ENCODE measurements at regions not wholly inside any gene's neighbourhood (a gene's known extent, or its start where the extent isn't known, plus 50 kb on each side); places are given as distances from the start of the nearest gene placed in this dataset.
"Not testable (repeated sequence)": the region's sequence is repeated elsewhere in the genome, so short reads cannot be mapped to it uniquely, and the experiment has no call there.

GRCh38 chr5:34096033-34096432, 53.0 kb upstream of the C1QTNF3 start:
- TF ChIP-seq, protein P1, sequence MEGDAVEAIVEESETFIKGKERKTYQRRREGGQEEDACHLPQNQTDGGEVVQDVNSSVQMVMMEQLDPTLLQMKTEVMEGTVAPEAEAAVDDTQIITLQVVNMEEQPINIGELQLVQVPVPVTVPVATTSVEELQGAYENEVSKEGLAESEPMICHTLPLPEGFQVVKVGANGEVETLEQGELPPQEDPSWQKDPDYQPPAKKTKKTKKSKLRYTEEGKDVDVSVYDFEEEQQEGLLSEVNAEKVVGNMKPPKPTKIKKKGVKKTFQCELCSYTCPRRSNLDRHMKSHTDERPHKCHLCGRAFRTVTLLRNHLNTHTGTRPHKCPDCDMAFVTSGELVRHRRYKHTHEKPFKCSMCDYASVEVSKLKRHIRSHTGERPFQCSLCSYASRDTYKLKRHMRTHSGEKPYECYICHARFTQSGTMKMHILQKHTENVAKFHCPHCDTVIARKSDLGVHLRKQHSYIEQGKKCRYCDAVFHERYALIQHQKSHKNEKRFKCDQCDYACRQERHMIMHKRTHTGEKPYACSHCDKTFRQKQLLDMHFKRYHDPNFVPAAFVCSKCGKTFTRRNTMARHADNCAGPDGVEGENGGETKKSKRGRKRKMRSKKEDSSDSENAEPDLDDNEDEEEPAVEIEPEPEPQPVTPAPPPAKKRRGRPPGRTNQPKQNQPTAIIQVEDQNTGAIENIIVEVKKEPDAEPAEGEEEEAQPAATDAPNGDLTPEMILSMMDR (IDR thresholded peaks at IDR 0.05): not testable (repeated sequence)
- TF ChIP-seq POLR2A, EP300 (IDR thresholded peaks at IDR 0.05): not testable (repeated sequence)

Data from tibial nerve (tissue), 4 donors.